ENCODE measurements at regions not wholly inside any gene's neighbourhood (a gene's known extent, or its start where the extent isn't known, plus 50 kb on each side); places are given as distances from the start of the nearest gene placed in this dataset.

DNA sequence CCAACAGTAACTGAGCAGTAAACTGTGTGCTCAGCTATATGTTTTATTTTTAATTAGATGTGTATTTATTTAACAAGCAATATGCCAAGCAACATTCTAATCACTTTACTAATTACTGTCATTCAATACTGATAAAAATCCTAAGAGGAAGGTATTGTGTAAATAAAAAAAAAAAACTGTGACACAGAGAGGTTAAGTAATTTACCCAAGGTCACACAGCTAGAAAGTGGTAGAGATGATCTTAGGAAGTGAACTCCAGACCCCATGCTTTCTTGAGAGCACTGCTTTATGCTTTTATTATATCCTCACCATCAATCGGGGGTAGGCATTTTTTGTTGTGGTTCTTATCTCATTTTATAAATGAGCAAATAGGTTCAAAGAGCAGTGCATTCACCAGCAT lies 417.1 kb downstream of the RAB28 start:
- Mint-ChIP-seq H3K27me3 (no peaks in the 10 kb centered on the region), H3K9me3 (peaks cover 10% of the 10 kb centered on the region), H3K27ac (no peak overlapping the region), H3K36me3 (peaks cover 6% of the 10 kb centered on the region), H3K4me1 (ENCODE audit: low read depth in 2 of 2) (no peaks in the 10 kb centered on the region), H3K4me3 (no peak overlapping the region)
- no peak for ATAC-seq
- no peak for DNase-seq (ENCODE audit: low spot score)

DNA sequence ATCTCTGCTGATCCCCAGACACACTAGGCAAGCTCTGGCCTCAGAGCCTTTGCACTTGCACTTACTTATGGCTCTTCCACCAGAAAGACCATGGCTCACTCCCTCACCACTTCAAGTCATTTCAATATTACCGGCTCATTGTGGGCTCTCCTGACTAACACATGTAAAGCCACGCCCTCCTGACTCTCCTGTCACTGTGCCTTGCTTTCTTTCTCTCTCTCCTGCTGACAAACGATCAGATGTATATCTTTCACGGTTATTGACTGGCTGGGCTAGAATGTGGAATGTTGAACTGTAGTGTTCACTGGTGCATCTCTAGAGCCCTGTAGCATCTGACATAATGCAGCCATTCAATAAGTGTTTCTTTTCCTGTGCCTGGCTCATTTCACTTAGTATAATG lies 425.1 kb downstream of the RAB28 start:
- Mint-ChIP-seq H3K27ac (no peak overlapping the region), H3K36me3 (no peaks in the 10 kb centered on the region), H3K4me1 (ENCODE audit: low read depth in 2 of 2) (no peaks in the 10 kb centered on the region), H3K9me3 (peaks cover 16% of the 10 kb centered on the region), H3K4me3 (no peak overlapping the region), H3K27me3 (no peaks in the 10 kb centered on the region)
- no peak for ATAC-seq
- no peak for DNase-seq (ENCODE audit: low spot score)

DNA sequence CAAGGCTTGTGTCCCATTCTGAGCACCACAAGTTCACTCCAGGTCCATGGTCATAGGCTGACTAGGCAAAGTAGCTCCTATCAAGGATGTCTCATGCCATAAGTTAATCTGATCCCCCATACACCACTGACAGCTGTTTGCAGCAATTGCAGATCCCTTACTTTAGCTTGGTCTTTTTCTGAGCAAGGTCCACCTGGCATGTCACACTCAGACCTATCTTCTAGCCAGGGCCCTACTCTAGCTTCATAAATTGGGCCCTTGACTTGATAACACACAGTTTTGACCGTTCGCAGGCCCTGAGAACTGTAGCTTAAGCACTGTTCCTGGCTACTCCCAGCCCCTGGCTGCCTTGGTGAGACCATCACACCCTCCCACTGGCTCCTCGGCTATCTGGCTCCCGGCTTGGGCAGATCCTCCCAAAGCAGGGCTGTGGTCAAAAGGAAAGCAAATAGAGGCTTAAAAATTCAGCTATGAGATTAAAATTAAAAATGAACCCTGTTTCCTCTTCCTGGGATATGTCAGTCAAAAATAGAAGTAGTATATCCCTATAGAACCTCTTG lies 427.4 kb downstream of the RAB28 start:
- no peaks in the 10 kb centered on the region for H3K36me3 Mint-ChIP-seq
- no peak overlapping the region for H3K4me3 Mint-ChIP-seq
- H3K4me1 Mint-ChIP-seq (ENCODE audit: low read depth in 2 of 2): no peaks in the 10 kb centered on the region
- no peak for DNase-seq (ENCODE audit: low spot score)
- no peak overlapping the region for H3K27ac Mint-ChIP-seq
- peaks cover 22% of the 10 kb centered on the region for H3K9me3 Mint-ChIP-seq
- no peak for ATAC-seq
- no peaks in the 10 kb centered on the region for H3K27me3 Mint-ChIP-seq

DNA sequence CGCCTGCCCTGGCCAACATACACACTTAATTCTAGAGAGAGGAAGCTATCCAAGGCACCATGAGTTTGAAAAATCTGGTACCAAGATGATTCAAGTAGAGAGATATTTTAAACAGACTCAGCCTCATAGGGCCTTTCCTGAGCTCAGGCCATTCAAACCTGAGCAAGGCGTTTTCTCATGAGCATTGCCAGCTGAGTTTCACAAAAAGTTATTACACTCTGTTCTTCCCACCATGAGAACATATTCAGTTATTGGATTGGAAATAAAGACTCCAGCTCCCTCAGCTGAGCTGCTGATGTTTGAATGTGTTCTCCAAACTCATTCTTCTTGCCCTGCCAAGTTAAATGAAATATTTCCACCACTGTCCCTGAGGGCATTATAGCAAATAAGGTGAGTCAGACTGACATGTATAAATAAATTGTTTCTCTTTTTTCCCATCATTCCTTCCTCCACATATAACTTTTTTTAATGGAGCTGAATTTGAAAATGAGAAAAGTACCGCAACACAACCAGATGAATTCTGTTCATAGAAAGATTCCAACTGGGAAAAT lies 429.6 kb downstream of the RAB28 start:
- H3K9me3 Mint-ChIP-seq: peaks cover 30% of the 10 kb centered on the region
- H3K27me3 Mint-ChIP-seq: no peaks in the 10 kb centered on the region
- ATAC-seq (no peak), DNase-seq (ENCODE audit: low spot score) (no peak)
- H3K4me1 Mint-ChIP-seq (ENCODE audit: low read depth in 2 of 2): no peaks in the 10 kb centered on the region
- no peaks in the 10 kb centered on the region for H3K36me3 Mint-ChIP-seq
- H3K27ac Mint-ChIP-seq: no peak overlapping the region
- no peak overlapping the region for H3K4me3 Mint-ChIP-seq

DNA sequence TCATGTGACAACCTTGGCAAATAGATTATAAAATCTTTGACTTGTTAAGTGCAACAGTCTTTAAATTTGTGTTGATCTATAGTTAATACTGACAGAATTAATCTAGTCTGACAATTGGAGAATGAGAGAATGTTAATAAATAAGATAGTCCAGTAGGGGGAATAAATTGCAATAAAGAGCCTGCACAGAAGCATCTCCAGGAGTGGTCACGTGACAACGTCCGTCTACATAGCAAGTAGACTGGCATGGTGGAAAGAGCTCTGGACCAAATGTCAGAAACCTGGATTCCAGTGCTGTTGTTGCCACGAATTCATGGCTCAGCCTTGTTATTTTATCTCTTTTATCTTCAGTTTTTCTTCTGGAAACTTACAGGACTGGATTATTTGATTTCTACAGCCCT lies 436.5 kb downstream of the RAB28 start:
- H3K36me3 Mint-ChIP-seq: peaks cover 13% of the 10 kb centered on the region
- H3K4me3 Mint-ChIP-seq: no peak overlapping the region
- H3K4me1 Mint-ChIP-seq (ENCODE audit: low read depth in 2 of 2): no peaks in the 10 kb centered on the region
- ATAC-seq: no peak
- peaks cover 12% of the 10 kb centered on the region for H3K9me3 Mint-ChIP-seq
- no peaks in the 10 kb centered on the region for H3K27me3 Mint-ChIP-seq
- H3K27ac Mint-ChIP-seq: no peak overlapping the region
- no peak for DNase-seq (ENCODE audit: low spot score)

DNA sequence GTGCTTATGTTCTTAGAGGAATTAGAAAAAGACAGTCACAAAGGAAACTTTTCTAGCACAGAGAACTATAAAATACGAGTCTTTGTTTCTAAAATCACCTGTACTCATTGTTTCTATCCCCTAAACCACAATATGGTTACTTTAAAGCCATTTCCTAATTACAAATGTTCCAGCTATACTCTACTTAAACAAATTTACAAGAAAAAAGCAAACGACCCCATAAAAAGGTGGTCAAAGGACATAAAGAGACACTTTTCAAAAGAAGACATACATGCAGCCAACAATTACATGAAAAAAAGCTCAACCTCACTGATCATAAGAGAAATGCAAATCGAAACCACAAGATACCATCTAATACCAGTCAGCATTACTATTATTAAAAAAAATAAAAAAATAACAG lies 447.3 kb downstream of the RAB28 start:
- H3K27me3 Mint-ChIP-seq: no peaks in the 10 kb centered on the region
- no peak for ATAC-seq
- no peak for DNase-seq (ENCODE audit: low spot score)
- H3K9me3 Mint-ChIP-seq: peaks cover 39% of the 10 kb centered on the region
- H3K4me3 Mint-ChIP-seq: no peak overlapping the region
- H3K4me1 Mint-ChIP-seq (ENCODE audit: low read depth in 2 of 2): no peaks in the 10 kb centered on the region
- peaks cover 9% of the 10 kb centered on the region for H3K36me3 Mint-ChIP-seq
- H3K27ac Mint-ChIP-seq: no peak overlapping the region

DNA sequence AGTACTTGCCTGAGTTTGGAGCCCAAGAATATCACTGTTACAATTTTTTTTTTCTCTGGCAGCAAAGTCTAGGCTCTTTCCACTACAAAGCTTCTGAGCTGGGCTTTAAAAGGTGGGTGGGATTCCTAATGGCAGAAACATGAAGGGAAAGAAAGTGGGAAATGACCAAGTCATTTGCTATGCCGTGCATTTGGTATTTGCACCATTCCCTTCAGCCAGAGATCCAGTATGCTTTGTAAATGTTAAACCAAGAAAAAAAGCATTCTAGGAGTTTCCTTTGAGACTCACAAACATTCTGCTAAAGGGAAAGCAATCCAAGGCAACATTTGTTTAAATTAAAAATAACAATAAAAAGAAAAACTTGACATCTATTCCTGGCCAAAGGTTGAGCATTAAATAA lies 451.2 kb downstream of the RAB28 start:
- Mint-ChIP-seq H3K36me3 (peaks cover 5% of the 10 kb centered on the region), H3K9me3 (peaks cover 36% of the 10 kb centered on the region), H3K27me3 (no peaks in the 10 kb centered on the region), H3K4me1 (ENCODE audit: low read depth in 2 of 2) (no peaks in the 10 kb centered on the region), H3K27ac (no peak overlapping the region), H3K4me3 (no peak overlapping the region)
- DNase-seq (ENCODE audit: low spot score) (no peak), ATAC-seq (no peak)

DNA sequence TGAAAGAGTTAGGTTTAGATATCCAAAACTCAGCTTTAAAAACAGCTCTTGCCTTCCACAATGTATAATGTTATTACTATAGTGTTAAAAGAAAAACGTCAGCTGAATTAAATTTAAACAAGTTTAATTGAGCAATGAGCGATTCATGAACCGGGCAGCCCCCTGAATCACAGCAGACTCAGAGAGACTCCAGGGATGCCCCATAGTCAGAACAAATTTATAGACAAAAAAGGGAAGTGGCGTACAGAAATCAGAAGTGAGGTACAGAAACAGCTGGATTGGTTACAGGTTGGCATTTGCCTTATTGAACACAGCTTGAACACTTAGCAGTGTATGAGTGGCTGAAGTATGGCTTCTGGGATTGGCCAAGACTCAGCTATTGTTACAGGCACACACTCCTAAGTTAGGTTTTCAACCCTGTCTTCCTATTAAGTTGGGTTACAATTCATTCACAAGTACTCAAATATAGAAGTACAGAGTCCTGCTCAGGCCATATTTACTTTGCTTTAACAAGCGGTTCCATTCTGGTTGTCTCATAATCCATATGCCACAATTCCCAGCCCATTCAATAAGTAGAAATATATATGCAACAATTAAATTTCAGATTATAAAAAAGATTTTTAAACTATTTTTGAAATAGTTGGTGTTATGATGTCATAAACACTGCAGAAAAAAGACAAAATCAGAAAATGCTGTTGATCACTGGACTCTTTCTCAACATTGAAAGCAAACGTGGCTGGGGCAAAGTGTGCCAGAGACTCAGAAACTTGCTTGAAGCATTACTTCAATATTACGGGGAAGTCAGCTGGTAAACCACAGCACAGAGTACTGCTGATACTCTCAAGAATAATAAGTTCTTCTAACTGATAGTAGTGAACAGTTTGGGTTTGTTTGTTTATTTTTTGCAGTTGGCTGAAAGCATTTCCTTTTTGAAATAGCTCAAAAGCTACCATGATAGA lies 459.7 kb downstream of the RAB28 start:
- no peaks in the 10 kb centered on the region for H3K4me1 Mint-ChIP-seq (ENCODE audit: low read depth in 2 of 2)
- H3K9me3 Mint-ChIP-seq: peaks cover 22% of the 10 kb centered on the region
- H3K27ac Mint-ChIP-seq: no peak overlapping the region
- no peaks in the 10 kb centered on the region for H3K27me3 Mint-ChIP-seq
- H3K36me3 Mint-ChIP-seq: no peaks in the 10 kb centered on the region
- no peak overlapping the region for H3K4me3 Mint-ChIP-seq
- no peak for ATAC-seq
- DNase-seq (ENCODE audit: low spot score): no peak

DNA sequence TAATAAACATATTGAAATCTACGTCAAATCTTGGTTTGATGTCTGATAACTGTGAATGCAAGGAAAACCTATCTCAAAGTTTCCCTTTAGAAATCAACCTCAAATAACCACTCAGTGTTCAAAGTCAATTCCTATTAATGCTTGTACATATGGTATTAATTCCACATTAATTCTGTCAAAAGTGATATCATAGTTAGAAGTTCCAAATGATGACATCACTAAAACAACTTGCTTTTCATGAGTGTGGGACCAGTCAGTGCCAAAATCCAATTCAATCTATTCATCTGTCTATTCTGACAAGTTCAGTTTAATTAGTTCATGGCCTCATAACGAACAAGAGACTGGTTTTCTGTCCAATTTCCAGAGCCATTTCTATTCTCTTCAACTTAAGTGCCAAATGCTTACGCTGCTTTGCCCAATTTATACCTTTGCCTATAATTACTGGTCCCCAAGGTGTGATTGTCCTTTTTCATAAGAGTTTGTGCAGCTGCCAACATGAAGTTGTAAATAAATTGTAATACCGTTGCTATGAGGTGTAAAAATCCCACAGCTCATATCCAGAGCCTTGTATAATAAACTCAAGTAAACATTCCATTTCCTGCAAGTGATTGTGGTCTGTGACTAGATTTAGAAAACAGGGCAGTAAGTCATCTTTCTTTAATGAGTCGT lies 476.2 kb downstream of the RAB28 start:
- Mint-ChIP-seq H3K4me3 (no peak overlapping the region), H3K27me3 (no peaks in the 10 kb centered on the region)

DNA sequence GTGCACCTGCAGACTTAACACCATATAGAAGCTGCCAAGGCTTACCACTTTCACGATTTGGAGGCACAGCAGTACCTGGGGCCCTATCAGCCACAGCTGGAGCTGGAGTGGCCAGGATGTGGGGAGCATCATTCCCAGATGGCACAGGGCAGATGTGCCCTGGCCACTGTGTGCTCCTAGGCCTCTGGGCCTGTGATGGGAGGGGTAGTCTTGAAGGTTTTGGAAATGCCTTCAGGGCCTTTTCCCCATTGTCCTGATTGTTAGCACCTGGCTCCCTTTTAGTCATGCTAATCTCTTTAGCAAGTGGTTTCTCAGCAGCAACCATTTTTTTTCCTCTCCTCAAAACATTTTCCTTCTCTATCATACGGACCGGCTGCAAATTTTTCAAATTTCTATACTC lies 490.2 kb downstream of the RAB28 start:
- H3K36me3 Mint-ChIP-seq: peaks cover 6% of the 10 kb centered on the region
- DNase-seq (ENCODE audit: low spot score) (no peak), ATAC-seq (no peak)
- H3K27me3 Mint-ChIP-seq: no peaks in the 10 kb centered on the region
- H3K4me1 Mint-ChIP-seq (ENCODE audit: low read depth in 2 of 2): no peaks in the 10 kb centered on the region
- H3K4me3 Mint-ChIP-seq: no peak overlapping the region
- H3K9me3 Mint-ChIP-seq: peaks cover 12% of the 10 kb centered on the region
- no peak overlapping the region for H3K27ac Mint-ChIP-seq

More for the DNA sequence above, 476.2 kb downstream of the RAB28 start:
- Mint-ChIP-seq H3K9me3 (peaks cover 14% of the 10 kb centered on the region), H3K4me1 (ENCODE audit: low read depth in 2 of 2) (no peaks in the 10 kb centered on the region), H3K36me3 (peaks cover 5% of the 10 kb centered on the region), H3K27ac (no peak overlapping the region)
- ATAC-seq: no peak
- DNase-seq (ENCODE audit: low spot score): no peak

DNA sequence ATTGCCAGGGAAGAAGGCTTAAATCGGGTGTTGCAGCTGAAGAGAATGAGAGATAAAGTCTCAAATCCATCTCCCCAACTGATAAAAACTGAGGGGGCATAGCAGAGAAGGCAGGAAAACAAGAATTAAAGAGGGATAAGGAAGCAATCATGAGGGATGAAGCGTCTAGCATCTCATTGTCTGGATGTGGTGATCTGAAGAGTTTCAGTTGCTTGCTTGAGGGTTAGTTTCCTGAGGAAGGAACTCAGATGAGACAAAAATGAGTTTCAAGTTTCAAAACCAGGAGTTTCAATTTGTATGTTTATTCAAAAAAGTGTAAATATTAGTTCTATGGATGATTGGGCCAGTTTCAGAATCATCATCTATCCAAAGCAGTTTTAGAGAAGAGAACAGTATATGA lies 496.9 kb downstream of the RAB28 start:
- ATAC-seq (no peak), DNase-seq (ENCODE audit: low spot score) (no peak)
- Mint-ChIP-seq H3K27ac (no peak overlapping the region), H3K4me1 (ENCODE audit: low read depth in 2 of 2) (no peaks in the 10 kb centered on the region), H3K27me3 (no peaks in the 10 kb centered on the region), H3K9me3 (peaks cover 26% of the 10 kb centered on the region), H3K4me3 (no peak overlapping the region), H3K36me3 (peaks cover 5% of the 10 kb centered on the region)

DNA sequence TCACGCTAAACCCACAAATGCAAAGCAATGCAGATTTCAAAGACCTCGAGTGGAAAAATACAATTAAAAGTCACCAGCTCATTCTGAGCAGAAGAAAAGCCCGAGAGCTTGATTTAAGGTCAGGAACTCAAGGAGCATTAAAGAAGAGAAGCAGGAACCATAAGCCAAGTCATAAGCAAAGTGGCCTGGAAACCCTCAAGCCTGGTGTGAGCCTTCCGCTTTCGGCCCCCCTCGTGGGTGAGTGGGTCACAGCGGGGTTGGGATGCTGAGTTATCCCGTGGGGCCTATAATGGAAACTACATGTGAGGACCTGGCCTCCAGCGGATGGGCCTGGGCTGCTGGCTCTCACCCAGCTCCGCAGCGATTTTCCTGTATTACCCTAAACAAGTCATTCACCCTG lies 504.3 kb downstream of the RAB28 start:
- Mint-ChIP-seq H3K36me3 (peaks cover 5% of the 10 kb centered on the region), H3K4me1 (ENCODE audit: low read depth in 2 of 2) (no peaks in the 10 kb centered on the region), H3K27me3 (no peaks in the 10 kb centered on the region), H3K4me3 (no peak overlapping the region), H3K9me3 (peaks cover 38% of the 10 kb centered on the region), H3K27ac (no peak overlapping the region)
- ATAC-seq: no peak
- DNase-seq (ENCODE audit: low spot score): no peak

DNA sequence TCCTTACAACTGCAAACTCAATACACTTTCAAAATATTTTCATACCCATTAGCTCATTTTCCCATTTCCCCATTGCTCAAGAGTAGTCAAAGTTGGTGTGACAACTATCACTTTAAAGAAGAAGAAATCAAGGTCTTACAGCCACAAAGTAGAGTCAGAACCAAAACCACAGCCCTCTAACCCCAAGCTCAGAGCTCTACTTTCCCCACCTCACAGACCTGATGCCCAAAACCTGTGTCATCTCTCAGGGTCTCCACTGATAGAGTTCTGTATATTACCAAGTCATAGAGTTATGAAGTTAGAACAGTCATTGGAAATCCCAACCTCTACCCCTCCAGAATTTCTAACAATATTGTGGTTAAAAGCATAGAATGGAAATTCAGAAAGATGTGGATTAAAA lies 505.8 kb downstream of the RAB28 start:
- ATAC-seq: peak in 1 of 2 donors; percentile 41
- Mint-ChIP-seq H3K27me3 (no peaks in the 10 kb centered on the region), H3K4me1 (ENCODE audit: low read depth in 2 of 2) (no peaks in the 10 kb centered on the region), H3K4me3 (no peak overlapping the region), H3K9me3 (peaks cover 35% of the 10 kb centered on the region), H3K36me3 (peaks cover 5% of the 10 kb centered on the region), H3K27ac (no peak overlapping the region)
- DNase-seq (ENCODE audit: low spot score): no peak

DNA sequence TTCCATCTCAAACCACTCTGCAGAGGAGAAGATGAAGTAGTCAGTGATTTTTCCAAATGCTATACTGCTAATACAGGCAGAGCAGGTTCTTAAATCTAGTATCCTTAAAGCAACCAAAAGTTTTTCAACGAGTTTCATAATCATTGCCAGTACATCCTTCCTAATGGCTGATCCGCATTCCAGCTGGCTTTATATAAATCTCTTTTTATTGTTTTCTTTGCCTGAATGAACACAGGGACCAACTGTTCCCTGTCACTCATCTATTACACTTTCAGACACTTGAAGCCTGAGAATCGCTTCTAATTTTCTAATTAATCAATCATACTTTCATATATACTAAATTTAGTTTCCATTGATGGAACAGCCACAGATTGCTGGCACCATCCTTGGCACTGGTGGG lies 508.6 kb downstream of the RAB28 start:
- no peaks in the 10 kb centered on the region for H3K27me3 Mint-ChIP-seq

More for the DNA sequence above, 508.6 kb downstream of the RAB28 start:
- Mint-ChIP-seq H3K27ac (no peak overlapping the region), H3K9me3 (peaks cover 19% of the 10 kb centered on the region), H3K36me3 (no peaks in the 10 kb centered on the region), H3K4me3 (no peak overlapping the region), H3K4me1 (ENCODE audit: low read depth in 2 of 2) (no peaks in the 10 kb centered on the region)
- no peak for ATAC-seq
- no peak for DNase-seq (ENCODE audit: low spot score)
